HFFc6 (cell line): ENCODE measurements at regions not wholly inside any gene's neighbourhood (a gene's known extent, or its start where the extent isn't known, plus 50 kb on each side); places are given as distances from the start of the nearest gene placed in this dataset.

ENCODE experiments used
- DNase-seq: peaks from one replicate; pipeline ENCODE4 v3.0.0-alpha.2; 2018
- H3K27ac Mint-ChIP-seq: 2 replicates; pipeline ENCODE4 v1.8.0; 2020; ENCODE audit warnings: mild to moderate bottlenecking, mixed read lengths
- H3K27me3 Mint-ChIP-seq: 2 replicates; pipeline ENCODE4 v1.8.0; 2021; ENCODE audit warnings: mild to moderate bottlenecking, moderate library complexity, mixed read lengths; ENCODE audit not compliant: insufficient read depth
- H3K36me3 Mint-ChIP-seq: 2 replicates; pipeline ENCODE4 v1.8.0; 2021; ENCODE audit warnings: low read depth, mixed read lengths
- H3K4me1 Mint-ChIP-seq: 2 replicates; pipeline ENCODE4 v1.8.0; 2020; ENCODE audit warnings: low read depth, mixed read lengths
- H3K4me3 Mint-ChIP-seq: 2 replicates; pipeline ENCODE4 v1.8.0; 2020; ENCODE audit warnings: mild to moderate bottlenecking, moderate library complexity, mixed read lengths
- H3K9me3 Mint-ChIP-seq: 2 replicates; pipeline ENCODE4 v1.8.0; 2020; ENCODE audit warnings: mild to moderate bottlenecking, mixed read lengths
- TF ChIP-seq, protein P1 (sequence below): fragments of 200-600 bp; sonication (generic); IDR thresholded peaks from 2 replicates; pipeline ENCODE4 v1.5.0; 2021; ENCODE audit warnings: antibody characterized with exemption, mild to moderate bottlenecking

DNA sequence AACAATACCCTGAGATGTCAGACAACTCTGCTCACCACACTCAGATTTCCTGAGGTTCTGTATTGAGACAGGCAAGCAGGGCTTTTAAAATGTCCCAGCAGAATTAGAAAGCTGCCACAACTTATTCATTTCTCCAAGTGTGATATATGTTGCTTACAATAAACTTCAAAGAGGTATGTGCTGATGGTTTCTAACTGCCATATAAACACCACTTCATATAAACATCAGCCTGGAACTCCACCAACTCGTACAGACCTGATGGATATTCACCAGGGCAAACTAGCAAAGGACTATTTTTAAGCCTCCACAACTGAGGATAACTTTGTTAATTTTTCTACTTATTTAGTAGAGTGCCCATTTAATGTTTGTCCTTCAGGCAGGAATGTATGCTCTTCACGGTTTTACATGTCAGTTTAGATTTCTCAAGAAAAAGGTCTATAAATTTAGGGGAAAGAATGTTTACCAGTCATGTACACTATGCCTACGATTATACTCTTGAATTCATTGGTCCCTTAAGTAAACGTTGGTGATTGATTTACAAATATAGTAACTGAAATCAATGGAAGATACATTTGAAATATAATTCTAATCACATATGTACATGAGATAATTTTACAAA, 109.6 kb upstream of the ABI3BP start:
- Mint-ChIP-seq H3K27me3 (no peaks in the 10 kb centered on the region), H3K36me3 (peaks cover 2% of the 10 kb centered on the region; the same call in 1 of the 2 replicates), H3K27ac (no peak overlapping the region), H3K9me3 (no peaks in the 10 kb centered on the region), H3K4me3 (no peak overlapping the region), H3K4me1 (peaks cover 9% of the 10 kb centered on the region; the same call in 1 of the 2 replicates)
- TF ChIP-seq, protein P1, sequence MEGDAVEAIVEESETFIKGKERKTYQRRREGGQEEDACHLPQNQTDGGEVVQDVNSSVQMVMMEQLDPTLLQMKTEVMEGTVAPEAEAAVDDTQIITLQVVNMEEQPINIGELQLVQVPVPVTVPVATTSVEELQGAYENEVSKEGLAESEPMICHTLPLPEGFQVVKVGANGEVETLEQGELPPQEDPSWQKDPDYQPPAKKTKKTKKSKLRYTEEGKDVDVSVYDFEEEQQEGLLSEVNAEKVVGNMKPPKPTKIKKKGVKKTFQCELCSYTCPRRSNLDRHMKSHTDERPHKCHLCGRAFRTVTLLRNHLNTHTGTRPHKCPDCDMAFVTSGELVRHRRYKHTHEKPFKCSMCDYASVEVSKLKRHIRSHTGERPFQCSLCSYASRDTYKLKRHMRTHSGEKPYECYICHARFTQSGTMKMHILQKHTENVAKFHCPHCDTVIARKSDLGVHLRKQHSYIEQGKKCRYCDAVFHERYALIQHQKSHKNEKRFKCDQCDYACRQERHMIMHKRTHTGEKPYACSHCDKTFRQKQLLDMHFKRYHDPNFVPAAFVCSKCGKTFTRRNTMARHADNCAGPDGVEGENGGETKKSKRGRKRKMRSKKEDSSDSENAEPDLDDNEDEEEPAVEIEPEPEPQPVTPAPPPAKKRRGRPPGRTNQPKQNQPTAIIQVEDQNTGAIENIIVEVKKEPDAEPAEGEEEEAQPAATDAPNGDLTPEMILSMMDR = no peak
- no peak for DNase-seq

DNA sequence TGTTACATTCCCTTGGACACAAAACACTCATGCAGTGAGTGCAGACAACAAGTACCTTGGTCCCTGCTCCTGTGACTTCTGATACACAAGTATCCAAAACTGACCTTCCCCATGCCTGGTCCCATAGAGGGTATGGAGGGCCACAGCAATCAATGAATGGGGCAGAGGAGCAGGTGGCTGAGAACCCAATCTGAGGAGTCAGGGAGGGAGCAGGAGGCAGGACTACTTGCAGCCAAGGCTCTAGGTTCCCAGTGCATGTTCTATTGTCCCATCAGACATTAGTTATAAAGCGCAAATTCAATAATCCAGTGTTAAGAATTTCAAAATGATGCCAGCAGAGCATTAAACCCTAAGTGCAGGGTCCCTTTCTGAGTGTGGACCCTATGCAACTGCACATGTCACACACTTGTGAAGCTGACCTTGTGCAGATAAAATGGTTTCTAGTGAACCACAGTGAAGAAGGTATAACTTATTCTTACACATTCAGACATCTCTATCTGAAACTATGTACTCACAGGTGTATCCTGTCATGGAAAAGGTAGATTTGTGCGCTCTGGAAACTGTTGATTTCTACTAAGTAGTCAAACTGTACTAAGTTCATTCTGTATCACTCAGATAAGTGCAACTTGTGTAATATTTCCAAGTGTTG, 107.3 kb upstream of the ABI3BP start:
- H3K27ac Mint-ChIP-seq = no peak overlapping the region
- TF ChIP-seq, protein P1 = no peak
- H3K4me1 Mint-ChIP-seq = peaks cover 18% of the 10 kb centered on the region
- no peaks in the 10 kb centered on the region for H3K27me3 Mint-ChIP-seq
- H3K4me3 Mint-ChIP-seq = no peak overlapping the region
- no peaks in the 10 kb centered on the region for H3K9me3 Mint-ChIP-seq
- H3K36me3 Mint-ChIP-seq = no peaks in the 10 kb centered on the region
- DNase-seq = no peak

DNA sequence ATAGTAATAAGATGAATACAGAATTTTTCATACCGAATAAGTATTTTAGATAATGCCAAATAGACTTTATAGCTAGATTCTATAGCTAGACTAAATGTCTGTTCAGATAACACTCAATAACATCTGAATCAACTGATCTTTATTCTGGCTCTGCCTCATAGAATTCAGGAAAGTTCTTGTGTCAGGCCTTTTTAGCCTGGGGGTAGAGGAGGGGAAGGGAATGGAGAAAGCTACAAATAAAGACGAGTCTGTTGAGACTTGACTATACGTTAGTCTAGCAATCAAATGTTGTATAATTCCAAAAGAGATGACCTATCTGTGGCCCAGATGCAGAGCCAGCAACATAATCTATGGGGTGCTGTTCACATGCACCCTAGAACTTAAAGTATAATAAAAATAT, 106.6 kb upstream of the ABI3BP start:
- Mint-ChIP-seq H3K27ac (no peak overlapping the region), H3K36me3 (no peaks in the 10 kb centered on the region), H3K4me3 (no peak overlapping the region), H3K9me3 (no peaks in the 10 kb centered on the region), H3K4me1 (peaks cover 24% of the 10 kb centered on the region), H3K27me3 (no peaks in the 10 kb centered on the region)
- TF ChIP-seq, protein P1 = no peak
- no peak for DNase-seq

DNA sequence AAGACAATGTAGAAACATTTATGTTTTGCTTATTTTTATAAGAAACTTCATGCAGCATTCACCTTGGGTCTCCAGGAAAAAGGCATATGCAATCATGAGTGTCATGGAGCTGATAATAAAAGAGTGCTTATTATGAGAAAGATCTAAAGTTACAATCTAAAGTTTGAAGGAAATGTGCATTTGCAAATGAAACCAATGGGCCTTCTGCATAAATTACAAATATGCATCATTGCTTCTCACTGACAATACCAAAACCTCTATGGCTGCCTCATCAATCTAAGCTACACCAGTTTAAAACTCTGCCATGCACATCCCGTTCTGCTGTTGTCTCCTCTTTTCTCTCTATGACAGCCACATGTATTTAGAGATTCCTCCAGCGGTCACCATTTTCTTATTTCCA, 103.2 kb upstream of the ABI3BP start:
- Mint-ChIP-seq H3K4me3 (no peak overlapping the region), H3K4me1 (peaks cover 17% of the 10 kb centered on the region), H3K27me3 (no peaks in the 10 kb centered on the region), H3K27ac (no peak overlapping the region), H3K9me3 (no peaks in the 10 kb centered on the region), H3K36me3 (no peaks in the 10 kb centered on the region)
- TF ChIP-seq, protein P1 = no peak
- no peak for DNase-seq

DNA sequence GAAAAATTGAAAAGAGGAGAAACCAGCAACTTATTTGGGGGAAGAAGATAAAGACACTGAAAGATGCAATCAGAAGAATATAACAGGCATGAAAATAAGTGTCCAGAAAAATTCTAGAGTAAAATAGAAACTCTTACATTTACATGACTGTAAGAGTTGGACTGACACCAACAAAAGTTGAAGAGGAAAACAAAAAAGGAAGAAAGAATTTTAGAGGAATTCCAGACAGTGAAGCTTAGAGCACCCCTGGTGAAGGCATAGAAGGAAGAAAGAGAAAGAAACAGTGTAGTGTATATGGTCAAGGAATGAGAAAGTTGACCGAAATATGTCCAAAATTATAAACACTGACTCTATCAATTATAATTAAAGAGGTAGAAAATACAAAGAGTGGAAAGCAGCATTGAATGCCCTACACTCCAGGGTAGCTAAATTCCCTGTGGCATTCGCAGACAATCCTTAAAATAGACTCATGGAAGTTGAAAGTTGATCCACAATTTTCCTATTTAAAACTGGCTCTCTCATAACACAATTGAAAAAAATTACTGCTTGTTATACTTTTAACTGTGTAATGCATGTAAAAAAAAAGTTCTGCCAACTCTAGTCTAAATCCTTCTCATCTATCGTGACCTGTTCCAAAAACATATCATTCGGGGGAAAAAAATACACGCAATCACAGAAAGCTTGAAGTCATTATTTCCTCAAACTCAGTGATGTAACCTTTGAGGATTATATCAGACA, 102.6 kb upstream of the ABI3BP start:
- Mint-ChIP-seq H3K27me3 (no peaks in the 10 kb centered on the region), H3K27ac (peak overlapping the region; percentile 8), H3K9me3 (no peaks in the 10 kb centered on the region), H3K4me1 (peaks cover 17% of the 10 kb centered on the region), H3K4me3 (no peak overlapping the region; the same call in 1 of the 2 replicates), H3K36me3 (no peaks in the 10 kb centered on the region)
- TF ChIP-seq, protein P1 = no peak
- peak; percentile 20 for DNase-seq
